GM19351 (cell line): ENCODE measurements at regions not wholly inside any gene's neighbourhood (a gene's known extent, or its start where the extent isn't known, plus 50 kb on each side); places are given as distances from the start of the nearest gene placed in this dataset.

Experiments used
- ATAC-seq: cut with Tn5 transposase; IDR thresholded peaks from one replicate; pipeline ENCODE4 v1.9.1; 2021; ENCODE audit warnings: mild to moderate bottlenecking, moderate library complexity; ENCODE audit not compliant: unreplicated experiment

DNA sequence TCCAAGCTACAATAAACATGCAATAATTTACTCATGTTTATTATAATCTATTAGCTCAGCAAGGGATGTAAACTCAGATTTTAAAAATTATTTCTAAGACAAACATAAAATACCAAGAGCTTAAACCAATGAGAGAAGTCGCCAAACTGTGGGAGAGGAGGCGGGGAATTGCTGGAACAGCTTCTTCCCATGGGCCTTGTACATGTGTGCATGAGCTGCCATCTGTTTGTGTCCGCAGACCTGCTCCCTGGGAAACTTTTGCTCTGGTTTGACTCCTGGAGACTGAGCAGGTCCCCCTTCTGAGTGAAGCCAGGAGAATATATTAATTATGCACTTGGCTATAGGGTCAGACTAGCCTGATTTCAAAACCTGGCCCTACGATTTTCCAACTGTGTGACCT is 655.9 kb upstream of the SOX11 start:
- no peak for ATAC-seq

DNA sequence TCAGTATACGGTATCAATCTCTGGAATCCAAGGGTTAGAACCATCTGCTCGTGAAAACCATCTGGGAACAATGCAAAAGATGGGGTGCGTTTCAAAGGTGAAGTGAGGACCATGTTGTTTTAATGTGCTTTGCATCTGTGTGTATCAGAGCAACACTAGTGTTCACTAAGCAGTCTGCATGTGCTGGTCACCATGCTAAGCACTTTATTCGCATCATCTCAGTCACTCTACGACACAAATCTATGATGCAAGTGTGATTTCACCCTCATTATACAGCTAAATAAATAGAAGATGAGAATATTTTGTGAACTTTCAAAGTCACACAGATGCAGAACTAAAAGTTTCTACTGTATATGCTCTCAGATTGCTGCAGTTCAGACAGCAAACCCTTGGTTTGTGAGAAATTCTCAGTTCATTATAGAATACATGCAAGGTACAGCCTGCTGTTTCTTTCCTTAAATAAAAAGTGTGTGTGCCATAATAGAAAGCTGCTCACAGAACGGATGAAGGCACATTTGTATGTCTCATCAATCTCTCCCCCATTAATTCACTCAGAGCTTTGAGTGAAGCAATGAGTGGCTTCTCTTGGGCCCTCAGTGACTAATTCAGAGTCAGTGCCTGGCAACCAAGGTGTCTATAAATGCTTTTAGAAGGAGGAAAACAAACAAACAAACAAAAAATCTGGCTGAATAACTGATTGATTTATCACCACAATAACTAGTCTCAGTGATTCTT is 652.8 kb upstream of the SOX11 start:
- no peak for ATAC-seq

DNA sequence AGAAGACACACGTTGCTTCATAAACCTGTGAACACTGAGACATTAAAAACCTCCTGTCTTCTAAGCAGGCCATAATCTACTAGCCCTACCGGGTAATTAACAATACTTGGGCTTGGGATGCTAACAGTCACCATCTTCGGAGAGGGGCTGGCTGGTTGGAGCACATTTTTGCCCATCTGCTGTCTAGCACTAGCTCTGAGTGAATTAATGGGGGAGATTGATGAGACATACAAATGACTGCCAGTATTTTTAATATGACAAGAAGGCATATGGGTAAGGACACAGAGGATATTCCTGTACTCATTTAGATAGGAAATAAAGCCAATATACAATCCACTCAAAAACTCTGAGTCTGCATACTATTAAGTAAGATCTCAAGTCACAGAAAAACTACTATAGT is 651.6 kb upstream of the SOX11 start:
- no peak for ATAC-seq

DNA sequence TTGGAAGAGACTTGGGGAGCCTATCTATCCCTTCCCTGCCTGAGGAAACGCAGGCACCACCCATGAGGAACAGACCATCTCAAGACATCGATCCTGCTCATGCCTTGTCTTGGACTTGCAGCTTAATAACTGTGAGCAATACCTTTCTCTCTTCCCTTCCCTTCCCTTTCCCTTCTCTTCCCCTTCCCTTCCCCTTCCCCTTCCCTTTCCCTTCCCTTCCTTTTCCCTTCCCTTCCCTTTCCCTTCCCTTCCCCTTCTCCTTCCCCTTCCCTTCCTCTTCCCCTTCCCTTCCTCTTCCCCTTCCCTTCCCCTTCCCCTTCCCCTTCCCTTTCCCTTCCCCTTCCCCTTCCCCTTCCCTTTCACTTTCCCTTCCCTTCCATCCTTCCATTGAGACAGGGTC is 650.7 kb upstream of the SOX11 start:
- ATAC-seq: no peak

DNA sequence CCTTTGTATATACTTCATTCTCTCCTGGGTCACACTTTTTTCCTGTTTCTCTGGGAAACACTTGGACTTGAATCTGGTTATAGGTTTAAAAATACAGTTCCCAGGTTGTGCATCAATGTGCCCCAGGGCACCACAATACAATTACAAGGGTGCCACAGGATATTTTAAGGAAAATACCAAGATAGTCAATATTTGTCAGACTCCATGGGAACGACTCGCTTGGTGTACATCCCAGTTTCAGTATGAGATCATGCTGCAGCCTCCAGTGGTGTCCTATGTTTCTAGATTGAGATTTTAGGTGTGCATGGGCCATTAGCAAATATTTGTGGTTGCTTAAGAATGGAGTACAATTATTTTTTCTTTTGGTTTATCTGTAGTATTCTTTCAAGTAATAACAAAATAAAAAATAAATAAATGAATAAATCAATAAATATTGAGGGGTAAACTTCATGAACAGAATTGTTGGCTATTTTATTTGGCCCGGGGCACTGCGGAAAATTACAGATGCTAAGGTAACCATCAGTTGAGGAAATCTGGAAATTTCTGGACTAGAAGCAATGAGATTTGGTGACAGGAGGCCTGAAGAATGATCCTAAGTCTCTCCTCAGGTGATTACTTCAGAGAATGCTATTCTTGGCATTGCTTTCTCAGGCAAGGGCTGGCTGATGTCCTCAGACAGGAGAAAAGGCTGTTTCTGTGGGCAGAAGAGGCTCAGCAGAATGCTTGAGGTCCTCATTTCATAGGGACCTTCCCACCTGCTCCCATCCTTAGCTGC is 649.3 kb upstream of the SOX11 start:
- no peak for ATAC-seq

DNA sequence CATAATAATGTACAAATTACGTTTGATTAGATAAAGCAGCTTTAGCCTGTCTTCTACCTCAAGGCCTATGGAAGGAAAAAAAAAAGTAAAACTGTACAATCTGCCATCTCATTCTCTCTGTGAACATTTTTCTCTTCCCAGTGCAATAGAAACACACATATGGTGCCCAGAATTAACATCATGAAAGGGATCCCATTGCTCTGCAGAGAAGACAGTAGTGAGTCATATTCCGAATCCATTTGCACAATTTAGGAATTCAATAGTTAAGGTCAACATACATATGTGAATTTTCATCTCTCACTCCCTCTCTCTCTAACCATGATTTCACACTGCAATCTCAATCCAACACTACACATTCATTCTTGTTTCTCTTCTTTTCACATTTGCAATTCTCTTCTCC is 640.9 kb upstream of the SOX11 start:
- ATAC-seq: no peak

DNA sequence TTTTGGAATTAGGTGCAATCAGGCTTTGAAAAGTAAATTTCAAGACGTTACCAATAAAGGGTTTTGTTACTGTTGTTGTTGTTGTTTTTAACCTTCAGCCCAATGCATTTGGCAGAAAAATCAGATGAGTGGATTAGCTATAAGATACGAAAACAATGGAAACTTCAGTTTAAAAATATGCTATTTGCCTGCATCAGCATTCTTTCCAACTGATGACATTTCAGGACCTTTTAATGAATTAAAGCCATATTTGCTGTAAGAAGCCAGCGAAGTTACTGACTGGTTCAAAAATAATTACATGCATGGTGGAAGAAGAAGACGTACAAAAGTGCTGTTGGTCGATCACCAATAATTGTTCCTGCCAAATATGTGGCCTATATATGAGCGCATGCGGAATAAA is 639.3 kb upstream of the SOX11 start:
- ATAC-seq: no peak

DNA sequence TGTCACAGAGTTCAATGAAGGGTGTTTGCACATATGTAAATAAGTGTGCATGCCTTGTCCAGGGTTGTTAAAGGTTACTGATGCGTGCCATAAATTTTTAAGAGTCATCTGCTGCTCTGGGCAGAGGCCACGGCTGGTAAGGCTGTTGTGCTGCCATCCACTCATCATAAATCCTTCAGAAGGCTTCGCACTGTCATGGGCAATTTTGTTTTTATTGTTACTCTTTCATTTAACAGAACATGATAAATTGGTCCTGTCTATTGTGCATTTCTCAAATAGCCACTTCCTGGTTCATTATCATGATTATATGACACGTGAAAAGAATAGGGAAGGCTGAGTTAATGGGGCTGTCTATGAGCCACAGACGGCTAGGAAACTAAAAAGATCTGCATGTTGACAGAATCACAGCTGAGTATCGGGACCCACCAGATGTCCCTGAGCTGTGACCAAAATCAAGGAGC is 634.3 kb upstream of the SOX11 start:
- no peak for ATAC-seq

DNA sequence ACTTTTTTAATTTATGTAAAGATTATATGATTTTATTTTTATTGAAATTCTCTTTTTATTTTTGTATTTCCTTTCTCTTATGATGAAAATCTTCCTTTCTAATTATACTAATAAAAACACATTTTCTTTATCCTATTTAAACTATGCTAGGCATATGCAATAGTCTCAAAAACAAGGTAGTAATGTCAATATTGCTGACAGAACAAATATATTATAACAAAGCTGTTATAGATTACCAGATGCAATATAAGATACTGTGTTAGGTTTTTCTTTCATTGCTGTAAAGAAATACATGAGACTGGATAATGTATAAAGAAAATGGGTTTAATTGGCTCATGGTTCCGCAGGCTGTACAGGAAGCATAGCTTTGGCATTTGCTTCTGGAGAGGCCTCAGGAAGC is 631.2 kb upstream of the SOX11 start:
- no peak for ATAC-seq

DNA sequence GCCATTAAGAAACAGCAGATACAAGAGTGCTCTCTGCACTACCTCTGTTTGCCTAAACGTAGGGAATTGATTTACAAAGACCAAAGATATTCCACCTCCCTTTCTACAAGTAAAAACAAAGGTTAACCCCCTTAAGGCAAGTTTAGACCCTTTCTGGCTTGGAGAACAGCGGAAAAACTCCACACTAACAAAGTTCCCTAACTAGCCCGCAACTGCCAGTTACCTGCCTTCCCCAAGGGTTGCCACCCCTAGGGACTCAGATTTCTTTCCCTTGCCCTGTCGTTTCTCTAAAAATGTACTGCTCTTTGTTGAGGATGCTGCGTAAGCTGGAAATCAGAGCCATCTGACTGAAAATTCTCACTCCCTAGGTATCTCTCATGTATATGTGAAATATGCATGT is 627.5 kb upstream of the SOX11 start:
- no peak for ATAC-seq

DNA sequence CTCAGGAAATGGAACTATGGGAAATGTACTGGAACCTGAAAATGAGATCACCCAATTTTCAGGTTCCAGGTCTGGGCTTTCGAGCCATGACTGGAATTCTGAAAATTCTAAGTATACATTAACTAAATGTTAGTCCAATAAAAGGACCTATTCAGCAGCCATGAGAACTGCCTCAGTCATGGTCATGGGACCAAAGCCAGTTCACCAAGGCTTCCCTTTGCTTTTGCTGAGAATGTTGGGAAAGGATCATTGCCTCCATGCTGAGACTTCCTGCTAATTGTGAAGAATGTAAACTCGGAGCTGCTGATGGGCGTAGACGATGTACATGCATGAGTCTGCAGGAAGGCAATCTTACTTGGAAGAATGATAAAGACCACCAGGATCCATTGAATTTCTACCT is 624.4 kb upstream of the SOX11 start:
- no peak for ATAC-seq

DNA sequence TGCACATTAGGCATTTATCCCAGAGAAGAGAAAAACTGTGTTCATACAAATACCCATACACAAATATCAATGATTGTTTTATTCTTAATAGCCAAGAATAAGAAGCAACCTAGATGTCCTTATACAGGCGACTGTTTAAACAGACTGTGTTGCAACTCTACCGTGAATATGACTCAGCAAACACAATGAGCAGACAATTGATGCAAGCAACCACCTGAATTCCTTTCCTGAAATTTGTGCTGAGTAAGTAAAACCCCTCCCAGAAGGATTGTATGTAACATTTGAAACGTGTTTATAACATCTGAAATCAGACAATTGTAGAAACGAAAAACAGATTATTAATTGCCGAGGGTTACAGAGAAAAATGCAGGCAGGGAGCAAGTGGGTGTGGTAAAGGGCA is 621.9 kb upstream of the SOX11 start:
- no peak for ATAC-seq

DNA sequence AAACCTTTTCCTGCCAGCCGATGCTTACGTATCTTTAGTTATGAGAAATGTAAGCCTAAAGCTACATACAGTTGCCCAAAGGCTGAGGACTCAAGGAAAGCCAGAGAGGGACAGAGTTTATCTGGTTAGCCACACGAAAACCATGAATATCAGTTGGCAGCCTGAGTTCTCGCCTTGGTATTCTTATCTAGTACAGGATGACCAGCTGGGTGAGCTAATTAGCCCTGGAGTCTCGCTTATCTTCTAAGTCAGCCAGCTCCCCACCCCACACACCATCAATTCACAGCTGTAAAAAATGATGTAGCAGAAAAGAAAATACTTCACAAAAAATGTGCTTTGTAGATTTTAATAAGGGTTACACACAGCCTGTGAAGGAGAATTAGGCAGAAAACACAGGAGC is 617.5 kb upstream of the SOX11 start:
- no peak for ATAC-seq

DNA sequence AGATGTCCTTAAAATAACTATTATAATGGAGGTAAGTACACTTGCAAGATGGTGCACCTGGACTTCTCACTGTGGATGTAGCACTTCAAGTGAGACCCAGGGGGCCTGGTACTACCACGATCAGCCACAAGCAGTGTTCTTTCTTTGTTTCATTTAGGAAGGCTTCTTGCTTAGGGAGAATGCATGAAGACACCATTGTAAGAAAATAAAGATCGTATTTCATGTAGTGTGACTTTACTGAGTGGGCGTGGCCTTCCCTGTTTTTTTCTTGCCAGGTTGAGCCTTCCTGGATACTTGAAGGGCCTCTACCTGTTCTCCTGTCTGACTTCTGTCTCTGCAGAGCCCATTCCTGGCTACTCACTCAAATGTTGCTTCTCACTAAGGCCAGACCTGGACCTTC is 615.6 kb upstream of the SOX11 start:
- no peak for ATAC-seq

DNA sequence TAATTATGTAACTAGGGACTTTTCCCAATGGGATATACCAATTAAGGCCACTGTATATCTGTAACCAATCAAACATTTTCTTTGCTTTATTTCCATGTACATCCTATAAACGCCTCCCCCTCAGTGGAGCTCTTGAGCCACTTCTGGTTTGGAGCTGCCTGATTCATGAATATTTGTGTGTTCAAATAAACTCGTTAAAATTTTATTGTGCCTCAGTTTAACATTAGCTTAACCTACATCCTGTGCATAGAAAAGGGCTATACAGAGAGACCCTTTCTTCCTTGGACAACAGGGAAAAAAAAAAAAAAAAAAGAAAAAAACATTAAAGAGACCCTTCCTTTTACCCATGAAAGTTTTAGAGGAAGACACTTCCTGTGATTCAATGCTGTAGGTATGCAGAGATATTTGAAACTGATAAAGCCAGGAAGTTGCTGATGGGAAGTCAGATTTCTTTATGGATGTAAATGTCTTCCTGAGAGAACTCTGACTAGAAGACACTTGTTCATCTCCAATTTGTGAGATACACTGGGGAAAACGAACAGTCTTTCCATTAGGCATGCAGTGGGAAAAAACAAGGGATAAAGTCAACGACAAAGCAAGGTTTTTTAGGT is 614.6 kb upstream of the SOX11 start:
- ATAC-seq: no peak

DNA sequence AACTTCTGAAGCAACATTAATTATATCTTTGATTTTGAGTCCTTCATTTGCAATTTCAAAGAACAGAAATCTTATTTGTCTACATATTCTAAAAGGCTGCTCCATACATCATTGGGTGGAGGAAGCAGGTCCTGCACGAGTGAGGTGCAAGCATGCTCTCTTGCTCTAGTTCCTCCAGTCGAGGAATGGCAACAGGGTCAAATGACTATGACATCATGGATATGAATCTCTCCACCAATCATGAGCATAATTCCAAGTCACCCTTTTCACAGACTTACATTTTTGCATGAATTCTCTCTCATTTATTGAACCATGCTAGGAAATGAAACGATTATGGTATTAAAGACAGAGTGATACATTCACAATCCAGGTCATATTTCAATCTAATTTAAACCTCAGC is 608.8 kb upstream of the SOX11 start:
- no peak for ATAC-seq

DNA sequence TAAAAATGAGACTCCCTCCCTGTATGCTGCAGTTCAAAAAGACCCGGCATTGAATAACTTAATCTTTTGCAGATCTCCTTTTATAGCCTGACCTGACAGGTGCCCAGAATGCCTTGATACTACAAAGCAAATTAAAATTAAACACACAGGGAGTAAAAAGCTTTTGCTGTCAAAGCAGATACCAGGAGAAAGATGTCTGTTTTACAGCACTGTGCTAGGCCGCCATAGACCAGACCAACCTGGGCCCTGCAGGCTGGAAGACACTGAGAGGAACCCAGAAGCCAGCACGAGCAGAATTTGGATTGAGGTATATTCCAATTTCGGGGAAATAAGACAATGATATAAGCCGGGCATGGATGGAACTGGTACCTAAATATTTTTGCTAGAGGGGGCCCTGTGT is 602.8 kb upstream of the SOX11 start:
- ATAC-seq: no peak

DNA sequence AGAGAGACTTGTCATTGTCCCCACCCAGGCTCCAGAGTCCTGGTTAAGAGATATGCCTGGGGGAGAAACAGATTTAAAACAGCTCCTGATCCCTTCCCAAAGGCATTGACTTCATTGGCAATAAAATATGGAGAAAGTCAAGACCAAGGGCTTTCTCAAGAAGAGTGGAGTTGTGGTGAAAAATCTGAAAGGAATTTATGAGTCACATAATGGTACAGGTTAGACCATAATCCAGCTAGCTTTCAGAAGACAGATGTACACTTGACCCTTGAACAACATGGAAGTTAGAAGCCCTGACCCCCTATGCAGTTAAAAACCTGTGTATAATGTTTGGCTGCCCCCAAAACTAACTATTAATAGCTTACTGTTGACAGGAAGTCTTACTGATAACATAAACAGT is 599.1 kb upstream of the SOX11 start:
- no peak for ATAC-seq

DNA sequence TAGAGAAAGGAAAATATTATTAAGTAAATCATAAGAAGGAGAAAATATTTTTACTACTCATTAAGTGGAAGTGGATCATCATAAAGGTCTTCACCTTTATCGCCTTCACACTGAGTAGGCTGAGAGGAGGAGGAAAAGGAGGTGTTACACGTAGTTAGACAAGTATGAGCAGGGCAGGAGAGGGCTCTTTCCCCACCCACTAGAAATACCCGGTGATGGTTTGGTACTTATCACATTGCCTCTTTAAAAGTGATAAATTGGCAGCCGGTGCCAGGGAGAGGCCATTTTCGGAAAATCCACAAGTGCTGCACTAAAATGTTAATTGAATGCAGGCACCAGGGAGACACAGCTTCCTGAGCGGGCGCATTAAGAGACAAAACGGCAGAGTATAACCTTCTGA is 598.7 kb upstream of the SOX11 start:
- no peak for ATAC-seq

DNA sequence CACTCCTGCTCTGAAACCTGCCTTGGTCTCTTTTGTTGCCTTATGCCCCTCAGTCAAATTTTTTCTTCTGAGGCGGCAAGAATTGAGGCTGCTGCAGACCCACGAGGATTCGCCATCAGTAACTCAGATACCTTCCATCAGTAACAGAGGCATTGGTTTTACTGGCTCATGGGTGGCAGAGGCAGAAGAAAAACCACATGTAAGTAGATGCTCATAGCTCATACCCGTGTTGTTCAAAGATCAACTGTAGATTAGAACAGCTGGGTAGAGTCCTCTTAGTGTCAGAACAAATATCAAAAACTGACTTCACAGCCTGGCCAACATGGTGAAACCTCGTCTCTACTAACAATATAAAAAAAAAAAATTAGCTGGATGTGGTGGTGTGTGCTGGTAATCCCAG is 598.0 kb upstream of the SOX11 start:
- no peak for ATAC-seq

DNA sequence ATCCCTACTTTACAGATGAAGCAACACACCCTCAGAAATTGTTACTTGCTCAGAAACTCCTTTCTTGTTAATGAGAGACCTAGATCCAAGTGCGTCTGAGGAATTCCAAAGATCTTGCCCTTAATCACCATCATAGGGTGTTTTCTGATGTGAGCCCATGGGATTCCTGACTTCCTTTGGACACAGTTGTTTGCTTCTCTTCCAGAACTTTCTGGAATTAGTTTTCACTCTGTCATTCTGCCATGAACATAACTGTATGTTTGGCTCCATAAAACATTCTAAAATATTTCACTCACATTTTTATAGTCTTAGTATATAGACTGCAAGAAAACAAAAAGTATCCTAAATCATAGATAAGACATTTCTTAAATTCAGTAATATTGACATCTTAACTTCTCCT is 593.9 kb upstream of the SOX11 start:
- ATAC-seq: no peak

DNA sequence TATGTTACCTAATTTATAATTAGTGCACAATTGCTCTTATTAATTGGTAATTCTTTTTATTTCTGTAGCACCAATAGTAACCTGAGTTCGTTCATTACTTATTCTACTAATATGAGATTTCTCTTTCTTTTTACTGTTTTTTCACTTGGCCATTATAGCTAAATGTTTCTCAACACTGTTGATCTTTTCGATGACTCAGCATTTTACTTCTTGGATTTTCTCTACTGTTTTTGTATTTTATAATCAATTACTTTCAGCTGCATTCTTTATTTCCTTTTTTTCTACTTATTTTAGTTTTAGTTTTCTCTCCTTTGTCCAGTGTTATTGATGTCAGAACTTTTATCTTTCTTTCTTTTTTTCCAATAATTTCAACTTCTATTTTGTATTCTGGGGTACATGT is 589.4 kb upstream of the SOX11 start:
- no peak for ATAC-seq
